ENCODE measurements at regions not wholly inside any gene's neighbourhood (a gene's known extent, or its start where the extent isn't known, plus 50 kb on each side); places are given as distances from the start of the nearest gene placed in this dataset.
"Not testable (repeated sequence)": the region's sequence is repeated elsewhere in the genome, so short reads cannot be mapped to it uniquely, and the experiment has no call there.

GRCh38 chr15:20234006-20234540, 307.5 kb downstream of the GOLGA6L6 start:
- intact Hi-C loops (cut with DNase I); ATAC-seq; DNase-seq (ENCODE audit: missing footprints): not testable (repeated sequence)

- not testable (repeated sequence) for ATAC-seq
These were observed 309.1 kb downstream of the GOLGA6L6 start for GRCh38 chr15:20232457-20232856.

GRCh38 chr15:20230656-20231055, 310.9 kb downstream of the GOLGA6L6 start:
- intact Hi-C loops (cut with DNase I); ATAC-seq; DNase-seq (ENCODE audit: missing footprints): not testable (repeated sequence)

More at GRCh38 chr15:20232457-20232856, 309.1 kb downstream of the GOLGA6L6 start:
- intact Hi-C loops (cut with DNase I); DNase-seq (ENCODE audit: missing footprints): not testable (repeated sequence)

GRCh38 chr15:20228791-20229190, 312.8 kb downstream of the GOLGA6L6 start:
- DNase-seq (ENCODE audit: missing footprints); ATAC-seq; intact Hi-C loops (cut with DNase I): not testable (repeated sequence)

GRCh38 chr15:20227119-20227853, 314.3 kb downstream of the GOLGA6L6 start:
- not testable (repeated sequence) for DNase-seq (ENCODE audit: missing footprints)
- peak; percentile 87 for ATAC-seq

GRCh38 chr15:20226531-20226930, 315.1 kb downstream of the GOLGA6L6 start:
- intact Hi-C loops (cut with DNase I); DNase-seq (ENCODE audit: missing footprints): not testable (repeated sequence)
- ATAC-seq: peak; percentile 83

More at GRCh38 chr15:20227119-20227853, 314.3 kb downstream of the GOLGA6L6 start:
- intact Hi-C loops (cut with DNase I): not testable (repeated sequence)

- intact Hi-C loops (cut with DNase I); ATAC-seq; DNase-seq (ENCODE audit: missing footprints): not testable (repeated sequence)
These were observed 320.5 kb downstream of the GOLGA6L6 start for GRCh38 chr15:20221063-20221462.

GRCh38 chr15:20219171-20219570, 322.4 kb downstream of the GOLGA6L6 start:
- intact Hi-C loops (cut with DNase I); DNase-seq (ENCODE audit: missing footprints): not testable (repeated sequence)
- ATAC-seq: peak; percentile 38

- ATAC-seq; DNase-seq (ENCODE audit: missing footprints); intact Hi-C loops (cut with DNase I): not testable (repeated sequence)
These were observed 325.9 kb downstream of the GOLGA6L6 start for GRCh38 chr15:20215700-20216099.

GRCh38 chr15:20214101-20214500, 327.5 kb downstream of the GOLGA6L6 start:
- intact Hi-C loops (cut with DNase I); DNase-seq (ENCODE audit: missing footprints); ATAC-seq: not testable (repeated sequence)

- DNase-seq (ENCODE audit: missing footprints); intact Hi-C loops (cut with DNase I); ATAC-seq: not testable (repeated sequence)
These were observed 330.1 kb downstream of the GOLGA6L6 start for GRCh38 chr15:20211508-20211907.

GRCh38 chr15:20209973-20210372, 331.6 kb downstream of the GOLGA6L6 start:
- not testable (repeated sequence) for DNase-seq (ENCODE audit: missing footprints)

GRCh38 chr15:20207607-20208006, 334.0 kb downstream of the GOLGA6L6 start:
- intact Hi-C loops (cut with DNase I); DNase-seq (ENCODE audit: missing footprints); ATAC-seq: not testable (repeated sequence)

More at GRCh38 chr15:20209973-20210372, 331.6 kb downstream of the GOLGA6L6 start:
- intact Hi-C loops (cut with DNase I): not testable (repeated sequence)
- ATAC-seq: peak; percentile 92

- DNase-seq (ENCODE audit: missing footprints); ATAC-seq; intact Hi-C loops (cut with DNase I): not testable (repeated sequence)
These were observed 334.4 kb downstream of the GOLGA6L6 start for GRCh38 chr15:20207198-20207597.

GRCh38 chr15:20204177-20204866, 337.3 kb downstream of the GOLGA6L6 start:
- DNase-seq (ENCODE audit: missing footprints); intact Hi-C loops (cut with DNase I); ATAC-seq: not testable (repeated sequence)

- intact Hi-C loops (cut with DNase I); DNase-seq (ENCODE audit: missing footprints); ATAC-seq: not testable (repeated sequence)
These were observed 337.9 kb downstream of the GOLGA6L6 start for GRCh38 chr15:20203649-20204150.

GRCh38 chr15:20194591-20195198, 346.9 kb downstream of the GOLGA6L6 start:
- intact Hi-C loops (cut with DNase I); DNase-seq (ENCODE audit: missing footprints); ATAC-seq: not testable (repeated sequence)
